ENCODE measurements at regions not wholly inside any gene's neighbourhood (a gene's known extent, or its start where the extent isn't known, plus 50 kb on each side); places are given as distances from the start of the nearest gene placed in this dataset.

GRCh38 chr1:73887412-73887811 lies 310.6 kb downstream of the LRRIQ3 start:
- TF ChIP-seq, protein P1, sequence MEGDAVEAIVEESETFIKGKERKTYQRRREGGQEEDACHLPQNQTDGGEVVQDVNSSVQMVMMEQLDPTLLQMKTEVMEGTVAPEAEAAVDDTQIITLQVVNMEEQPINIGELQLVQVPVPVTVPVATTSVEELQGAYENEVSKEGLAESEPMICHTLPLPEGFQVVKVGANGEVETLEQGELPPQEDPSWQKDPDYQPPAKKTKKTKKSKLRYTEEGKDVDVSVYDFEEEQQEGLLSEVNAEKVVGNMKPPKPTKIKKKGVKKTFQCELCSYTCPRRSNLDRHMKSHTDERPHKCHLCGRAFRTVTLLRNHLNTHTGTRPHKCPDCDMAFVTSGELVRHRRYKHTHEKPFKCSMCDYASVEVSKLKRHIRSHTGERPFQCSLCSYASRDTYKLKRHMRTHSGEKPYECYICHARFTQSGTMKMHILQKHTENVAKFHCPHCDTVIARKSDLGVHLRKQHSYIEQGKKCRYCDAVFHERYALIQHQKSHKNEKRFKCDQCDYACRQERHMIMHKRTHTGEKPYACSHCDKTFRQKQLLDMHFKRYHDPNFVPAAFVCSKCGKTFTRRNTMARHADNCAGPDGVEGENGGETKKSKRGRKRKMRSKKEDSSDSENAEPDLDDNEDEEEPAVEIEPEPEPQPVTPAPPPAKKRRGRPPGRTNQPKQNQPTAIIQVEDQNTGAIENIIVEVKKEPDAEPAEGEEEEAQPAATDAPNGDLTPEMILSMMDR (conservative IDR thresholded peaks at IDR 0.05; ENCODE audit: low read depth in 2 of 2), result no peak
- TF ChIP-seq ETS1 (IDR thresholded peaks at IDR 0.05), result no peak
- no peak for TF ChIP-seq EZH2 (IDR thresholded peaks at IDR 0.05; ENCODE audit: low read depth, unreplicated experiment)

All from GM23338 (cell line).